Ovary (tissue), 3 donors: ENCODE measurements at regions not wholly inside any gene's neighbourhood (a gene's known extent, or its start where the extent isn't known, plus 50 kb on each side); places are given as distances from the start of the nearest gene placed in this dataset.

ENCODE experiments used
- POLR2A ChIP-seq: fragments of 450-650 bp; IDR thresholded peaks from one replicate; pipeline ENCODE4 v1.6.1; 2017; ENCODE audit warnings: antibody characterized with exemption, mild to moderate bottlenecking, moderate library complexity
- TF ChIP-seq, protein P1 (sequence below), 3 donors: fragments of 450-650 bp in 2 of 3; fragments of 200-600 bp in 1 of 3; IDR thresholded peaks; one replicate each; pipeline versions ENCODE4 v1.5.1 to v1.8.0; 2016 to 2022; ENCODE audit warnings: antibody characterized with exemption in 3 of 3, mild to moderate bottlenecking in 1 of 3
- donor health status: DM: no; HTN: no; CAD: no.

- TF ChIP-seq POLR2A = no peak
- TF ChIP-seq, protein P1, sequence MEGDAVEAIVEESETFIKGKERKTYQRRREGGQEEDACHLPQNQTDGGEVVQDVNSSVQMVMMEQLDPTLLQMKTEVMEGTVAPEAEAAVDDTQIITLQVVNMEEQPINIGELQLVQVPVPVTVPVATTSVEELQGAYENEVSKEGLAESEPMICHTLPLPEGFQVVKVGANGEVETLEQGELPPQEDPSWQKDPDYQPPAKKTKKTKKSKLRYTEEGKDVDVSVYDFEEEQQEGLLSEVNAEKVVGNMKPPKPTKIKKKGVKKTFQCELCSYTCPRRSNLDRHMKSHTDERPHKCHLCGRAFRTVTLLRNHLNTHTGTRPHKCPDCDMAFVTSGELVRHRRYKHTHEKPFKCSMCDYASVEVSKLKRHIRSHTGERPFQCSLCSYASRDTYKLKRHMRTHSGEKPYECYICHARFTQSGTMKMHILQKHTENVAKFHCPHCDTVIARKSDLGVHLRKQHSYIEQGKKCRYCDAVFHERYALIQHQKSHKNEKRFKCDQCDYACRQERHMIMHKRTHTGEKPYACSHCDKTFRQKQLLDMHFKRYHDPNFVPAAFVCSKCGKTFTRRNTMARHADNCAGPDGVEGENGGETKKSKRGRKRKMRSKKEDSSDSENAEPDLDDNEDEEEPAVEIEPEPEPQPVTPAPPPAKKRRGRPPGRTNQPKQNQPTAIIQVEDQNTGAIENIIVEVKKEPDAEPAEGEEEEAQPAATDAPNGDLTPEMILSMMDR (IDR thresholded peaks at IDR 0.05) = no peak
These were observed 67.2 kb downstream of the UTRN start for GRCh38 chr6:144352331-144352730.
